ENCODE measurements at regions not wholly inside any gene's neighbourhood (a gene's known extent, or its start where the extent isn't known, plus 50 kb on each side); places are given as distances from the start of the nearest gene placed in this dataset.

- no peak for TF ChIP-seq POU5F1 (IDR thresholded peaks at IDR 0.05; ENCODE audit: low read depth, low read length)
- TF ChIP-seq CTCF (IDR thresholded peaks at IDR 0.05; ENCODE audit: control extremely low read depth in 1 of 3, insufficient read depth in 1 of 3, low read depth in 1 of 3, low read length in 3 of 3), result no peak
- no peak for TF ChIP-seq CHD1 (IDR thresholded peaks at IDR 0.05; ENCODE audit: low read depth, low read length)
- TF ChIP-seq EZH2 (IDR thresholded peaks at IDR 0.05; ENCODE audit: low read depth, low read length, severe bottlenecking), result no peak
- TF ChIP-seq ATF3 (IDR thresholded peaks at IDR 0.05; ENCODE audit: insufficient read depth, low read depth, low read length), result no peak
- TF ChIP-seq SUZ12 (IDR thresholded peaks at IDR 0.05; ENCODE audit: low read length), result no peak
- no peak for TF ChIP-seq POLR2A (IDR thresholded peaks at IDR 0.05; ENCODE audit: control extremely low read depth in 1 of 2, low read depth in 2 of 2, low read length in 2 of 2)
Measured at GRCh38 chr3:150135287-150135721, 164.6 kb upstream of the PFN2 start.
